HG02571 (cell line): ENCODE measurements at regions not wholly inside any gene's neighbourhood (a gene's known extent, or its start where the extent isn't known, plus 50 kb on each side); places are given as distances from the start of the nearest gene placed in this dataset.

Experiments
- ATAC-seq: cut with Tn5 transposase; IDR thresholded peaks from one replicate; pipeline ENCODE4 v1.9.1; 2021; ENCODE audit warnings: mild to moderate bottlenecking, moderate library complexity; ENCODE audit not compliant: unreplicated experiment

- ATAC-seq, result no peak
Measured at GRCh38 chr7:19242246-19242645, 97.0 kb upstream of the FERD3L start.

- no peak for ATAC-seq
Measured at GRCh38 chr7:19239951-19240350, 94.7 kb upstream of the FERD3L start.

DNA sequence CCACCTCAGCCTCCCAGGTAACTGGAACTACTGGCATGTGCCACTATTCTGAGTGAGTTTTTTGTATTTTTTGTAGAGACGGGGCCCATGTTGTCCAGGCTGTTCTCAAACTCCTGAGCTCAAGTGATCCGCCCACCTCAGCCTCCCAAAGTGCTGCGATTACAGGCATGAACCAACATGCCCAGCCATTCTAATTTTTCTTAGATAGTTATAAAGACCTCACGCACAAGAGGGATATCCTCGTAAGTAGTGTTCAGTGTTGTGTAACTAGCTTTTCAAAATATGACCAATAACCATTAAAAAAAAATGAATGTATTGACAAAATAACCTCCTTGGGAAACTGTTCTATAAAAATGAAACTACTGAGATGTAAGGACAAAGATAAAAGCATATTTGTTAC, 90.5 kb upstream of the FERD3L start:
- no peak for ATAC-seq

- ATAC-seq, result no peak
Measured at GRCh38 chr7:19224951-19225350, 79.7 kb upstream of the FERD3L start.

- no peak for ATAC-seq
Measured at GRCh38 chr7:19215412-19215811, 70.2 kb upstream of the FERD3L start.

- no peak for ATAC-seq
Measured at GRCh38 chr7:19213746-19214145, 68.5 kb upstream of the FERD3L start.

DNA sequence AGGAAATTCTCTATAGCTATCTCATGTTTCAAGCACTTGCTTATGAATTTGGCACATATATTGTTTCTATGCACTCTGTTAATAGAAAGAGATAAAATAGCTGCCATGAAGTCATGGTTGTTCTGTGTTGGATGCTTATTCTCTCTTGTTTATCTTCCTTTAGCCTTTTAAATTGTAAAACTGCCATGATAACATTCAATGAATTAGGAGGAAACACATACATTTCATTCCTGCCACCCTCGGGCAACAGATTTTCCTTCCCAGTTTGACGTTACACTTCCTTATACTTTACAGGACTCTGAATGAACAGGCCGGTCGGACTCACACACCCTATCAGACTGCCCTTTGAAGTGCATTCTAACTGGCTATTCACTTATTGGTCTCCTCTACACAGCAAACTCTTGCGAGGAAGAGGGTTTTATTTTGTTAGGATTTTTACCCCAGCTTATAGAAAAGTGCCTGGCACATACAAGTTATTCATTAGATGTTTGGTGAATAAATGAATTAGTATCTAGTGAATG, 65.7 kb upstream of the FERD3L start:
- no peak for ATAC-seq

DNA sequence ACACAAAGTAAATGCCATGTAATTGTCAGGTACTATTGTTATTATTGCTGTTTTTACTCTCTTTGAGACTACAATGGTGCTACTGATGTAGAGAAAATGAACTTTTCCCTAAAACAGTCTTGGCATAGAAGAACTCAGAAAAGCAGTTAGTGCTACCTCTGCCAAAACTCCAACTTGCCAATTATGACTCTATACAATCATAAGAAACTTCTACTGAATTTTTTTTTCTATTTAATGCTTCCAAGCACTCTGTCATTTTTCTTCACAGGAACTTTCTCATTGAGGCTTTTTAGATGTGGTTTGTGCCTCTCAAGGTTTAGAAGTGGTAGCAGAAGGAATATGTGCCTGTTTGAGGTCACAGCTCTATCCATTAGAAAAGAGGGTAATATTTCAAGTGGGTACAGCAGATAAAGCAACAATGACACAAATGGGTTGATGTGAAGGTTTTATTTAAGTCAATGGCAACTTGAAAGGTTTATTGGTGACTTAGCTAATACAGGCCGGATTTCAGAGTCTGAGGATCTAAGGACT, 64.0 kb upstream of the FERD3L start:
- ATAC-seq, result no peak

DNA sequence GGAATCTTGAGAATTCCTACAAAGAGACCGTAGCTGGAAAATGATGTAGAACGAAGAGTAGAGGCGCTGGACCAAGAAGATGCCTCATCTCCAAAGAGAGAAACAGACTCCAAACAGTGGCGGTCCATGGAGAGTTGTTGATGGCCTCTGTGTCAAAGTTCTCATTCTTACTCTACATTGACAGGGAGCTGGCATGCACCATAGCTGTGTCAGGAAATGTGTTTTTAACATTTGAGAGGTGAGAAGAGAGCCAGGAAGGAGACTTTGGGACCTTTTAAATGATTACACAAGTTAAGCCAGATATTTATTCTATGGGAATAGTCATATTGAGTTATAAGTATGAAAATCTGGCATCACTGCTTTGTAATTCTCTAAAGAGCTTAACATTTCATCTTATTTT, 61.5 kb upstream of the FERD3L start:
- no peak for ATAC-seq

GRCh38 chr7:19203686-19204085, 58.5 kb upstream of the FERD3L start:
- no peak for ATAC-seq

DNA sequence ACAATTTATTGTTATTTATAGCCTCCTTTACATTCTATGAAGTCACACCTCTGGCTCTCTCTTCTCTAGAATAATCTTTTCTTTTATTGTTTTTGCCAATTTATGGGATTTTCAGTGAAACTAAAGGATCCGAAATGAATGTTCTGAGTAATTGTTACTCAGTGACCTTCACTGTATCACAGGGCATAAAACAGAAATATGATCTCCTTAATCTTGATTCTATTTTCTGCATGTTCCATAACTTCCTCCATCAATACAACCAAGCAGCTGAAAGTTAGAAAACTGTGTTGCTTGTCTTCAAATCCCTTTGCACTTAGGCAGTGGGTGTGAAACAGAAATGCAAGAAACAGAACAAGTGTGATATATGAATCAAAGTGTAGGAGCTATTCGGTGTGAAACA, 57.4 kb upstream of the FERD3L start:
- ATAC-seq, result no peak
